ENCODE measurements at regions not wholly inside any gene's neighbourhood (a gene's known extent, or its start where the extent isn't known, plus 50 kb on each side); places are given as distances from the start of the nearest gene placed in this dataset.

- WGBS = 3% methylated on average over 1 of the region's 1 CpG
- H3K36me3 ChIP-seq (ENCODE audit: control insufficient read depth in 4 of 4, insufficient read depth in 3 of 4, low read depth in 1 of 4, low read length in 3 of 4) = no peaks in the 10 kb centered on the region
- no peak overlapping the region for H3K4me3 ChIP-seq (ENCODE audit: low read depth in 1 of 3, low read length in 3 of 3)
- TF ChIP-seq REST (IDR thresholded peaks at IDR 0.05) (no peak), TAF1 (conservative IDR thresholded peaks at IDR 0.05) (no peak), MAX (IDR thresholded peaks at IDR 0.05) (no peak), FOXA1 (IDR thresholded peaks at IDR 0.05) (no peak), GABPA (IDR thresholded peaks at IDR 0.05 in 1 of 2, conservative IDR thresholded peaks at IDR 0.05 in 1 of 2) (no peak)
- no peaks in the 10 kb centered on the region for H3K27me3 ChIP-seq (ENCODE audit: control insufficient read depth in 4 of 4, insufficient read depth in 4 of 4, low read length in 3 of 4)
- H3K27ac ChIP-seq (ENCODE audit: low read depth in 1 of 2, low read length in 2 of 2) = no peak overlapping the region
- no peak overlapping the region for H3K9ac ChIP-seq (ENCODE audit: low read depth in 1 of 2, low read length in 2 of 2)
- peaks cover 0 to 3% (median 0%) of the 10 kb centered on the region in 4 donors for H3K4me1 ChIP-seq (ENCODE audit: control insufficient read depth in 4 of 4, insufficient read depth in 4 of 4, low read length in 3 of 4)
- H3K9me3 ChIP-seq (ENCODE audit: control insufficient read depth in 4 of 4, low read length in 3 of 4) = no peaks in the 10 kb centered on the region
- DNase-seq (ENCODE audit: low spot score) = no peak
Observed at GRCh38 chr18:46243095-46243494, 138.9 kb downstream of the HAUS1 start.

GRCh38 chr18:46243673-46244072 lies 139.5 kb downstream of the HAUS1 start:
- Histone ChIP-seq H3K27me3 (ENCODE audit: control insufficient read depth in 4 of 4, insufficient read depth in 4 of 4, low read length in 3 of 4) (no peaks in the 10 kb centered on the region), H3K9ac (ENCODE audit: low read depth in 1 of 2, low read length in 2 of 2) (no peak overlapping the region), H3K36me3 (ENCODE audit: control insufficient read depth in 4 of 4, insufficient read depth in 3 of 4, low read depth in 1 of 4, low read length in 3 of 4) (no peaks in the 10 kb centered on the region), H3K27ac (ENCODE audit: low read depth in 1 of 2, low read length in 2 of 2) (no peak overlapping the region), H3K9me3 (ENCODE audit: control insufficient read depth in 4 of 4, low read length in 3 of 4) (no peaks in the 10 kb centered on the region), H3K4me1 (ENCODE audit: control insufficient read depth in 4 of 4, insufficient read depth in 4 of 4, low read length in 3 of 4) (peaks cover 0 to 3% (median 0%) of the 10 kb centered on the region in 4 donors), H3K4me3 (ENCODE audit: low read depth in 1 of 3, low read length in 3 of 3) (no peak overlapping the region)
- no peak for DNase-seq (ENCODE audit: low spot score)
- WGBS = 91% methylated on average over 3 of the region's 3 CpGs
- no peak for TF ChIP-seq JUND (IDR thresholded peaks at IDR 0.05)
- TF ChIP-seq NR2F2 (IDR thresholded peaks at IDR 0.05) = no peak
- TF ChIP-seq TAF1 (conservative IDR thresholded peaks at IDR 0.05) = no peak
- no peak for TF ChIP-seq CTCF (IDR thresholded peaks at IDR 0.05; ENCODE audit: low read depth, low read length, missing input control)
- no peak for TF ChIP-seq GABPA (IDR thresholded peaks at IDR 0.05 in 1 of 2, conservative IDR thresholded peaks at IDR 0.05 in 1 of 2)
- TF ChIP-seq FOXA2 (IDR thresholded peaks at IDR 0.05) = no peak
- no peak for TF ChIP-seq HNF4G (IDR thresholded peaks at IDR 0.05)
- no peak for TF ChIP-seq ATF3 (IDR thresholded peaks at IDR 0.05)
- TF ChIP-seq MAX (IDR thresholded peaks at IDR 0.05) = no peak
- no peak for TF ChIP-seq ZBTB33 (IDR thresholded peaks at IDR 0.05)
- no peak for TF ChIP-seq SP1 (IDR thresholded peaks at IDR 0.05)
- TF ChIP-seq EGR1 (IDR thresholded peaks at IDR 0.05; ENCODE audit: low read depth in 2 of 2) = no peak
- TF ChIP-seq REST (IDR thresholded peaks at IDR 0.05) = no peak

Data from liver (tissue), 8 donors.